Ectodermal cell (in vitro differentiated cells): ENCODE measurements at regions not wholly inside any gene's neighbourhood (a gene's known extent, or its start where the extent isn't known, plus 50 kb on each side); places are given as distances from the start of the nearest gene placed in this dataset.

ENCODE experiments used
- H3K27ac ChIP-seq: 2 replicates; pipeline ENCODE4 v1.7.0; 2013; ENCODE audit warnings: mild to moderate bottlenecking, low read depth, low read length; ENCODE audit not compliant: insufficient read depth, poor library complexity, severe bottlenecking
- H3K27me3 ChIP-seq: 2 replicates; pipeline ENCODE4 v1.7.0; 2013; ENCODE audit warnings: mild to moderate bottlenecking, low read length; ENCODE audit not compliant: insufficient read depth, control insufficient read depth, poor library complexity, severe bottlenecking
- H3K36me3 ChIP-seq: one replicate; pipeline ENCODE4 v1.7.0; 2013; ENCODE audit warnings: low read length; ENCODE audit not compliant: control insufficient read depth, insufficient read depth
- H3K4me1 ChIP-seq: one replicate; pipeline ENCODE4 v1.7.0; 2013; ENCODE audit warnings: low read length; ENCODE audit not compliant: control insufficient read depth, insufficient read depth
- H3K4me3 ChIP-seq: 2 replicates; pipeline ENCODE4 v1.7.0; 2013; ENCODE audit warnings: low read depth, low read length, control low read depth; ENCODE audit not compliant: insufficient read depth
- H3K9me3 ChIP-seq: 2 replicates; pipeline ENCODE4 v1.7.0; 2013; ENCODE audit warnings: mild to moderate bottlenecking, low read length, moderate library complexity; ENCODE audit not compliant: control insufficient read depth
- WGBS, 2 experiments: methylation state at CpG; one replicate each; pipeline ENCODE4 v1.1.7; 2013; ENCODE audit warnings: missing lambda C conversion rate in 2 of 2; 5-methylcytosine and 5-hydroxymethylcytosine counted together

DNA sequence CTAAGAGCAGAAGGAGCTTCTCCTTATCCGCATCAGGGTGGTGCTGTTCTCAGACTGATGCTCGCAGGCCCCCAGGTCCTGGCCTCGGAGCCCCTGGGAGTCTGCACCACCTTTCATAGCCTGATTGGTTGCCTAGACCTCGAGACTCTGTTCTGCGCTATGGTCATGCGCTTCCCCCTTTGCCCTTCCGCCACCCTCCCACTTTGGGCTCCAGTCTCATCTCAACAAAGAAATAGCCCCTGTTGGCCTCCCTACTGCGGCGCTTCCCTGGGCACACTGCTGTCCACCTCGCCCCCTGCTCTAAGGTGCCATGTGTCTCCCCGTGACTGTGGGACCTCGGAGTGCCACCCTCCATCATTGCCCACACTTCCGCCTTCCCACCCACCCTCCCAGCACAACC lies 102.9 kb upstream of the TWIST2 start:
- Histone ChIP-seq H3K27me3 (no peaks in the 10 kb centered on the region), H3K9me3 (no peaks in the 10 kb centered on the region), H3K27ac (no peak overlapping the region), H3K4me1 (no peaks in the 10 kb centered on the region), H3K36me3 (no peaks in the 10 kb centered on the region), H3K4me3 (no peak overlapping the region)
- 95 to 96% methylated on average over 13 of the region's 13 CpGs for WGBS, 2 experiments

DNA sequence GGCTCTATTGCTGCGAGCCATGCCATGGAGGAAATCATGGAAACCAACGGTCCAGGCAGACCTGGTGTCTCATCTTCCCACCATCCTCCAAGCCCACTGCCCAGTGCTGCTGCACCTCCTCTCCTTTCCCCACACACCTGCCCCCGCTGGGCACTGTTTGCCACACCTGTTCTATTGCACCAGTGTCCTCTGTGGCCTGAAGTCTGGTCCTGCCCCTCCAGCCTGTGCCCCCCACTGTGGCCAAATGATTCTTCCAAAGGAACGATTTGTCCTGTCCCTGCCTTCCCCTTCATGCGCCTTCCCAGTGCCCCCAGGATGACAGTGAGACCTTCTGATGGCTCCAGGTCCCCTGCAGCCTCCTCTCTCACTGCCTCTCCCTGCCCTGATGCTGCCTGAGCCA lies 101.9 kb upstream of the TWIST2 start:
- Histone ChIP-seq H3K4me1 (no peaks in the 10 kb centered on the region), H3K9me3 (no peaks in the 10 kb centered on the region), H3K27me3 (no peaks in the 10 kb centered on the region), H3K27ac (no peak overlapping the region), H3K36me3 (no peaks in the 10 kb centered on the region), H3K4me3 (no peak overlapping the region)
- WGBS, 2 experiments = 86 to 88% methylated on average over 5 of the region's 5 CpGs

DNA sequence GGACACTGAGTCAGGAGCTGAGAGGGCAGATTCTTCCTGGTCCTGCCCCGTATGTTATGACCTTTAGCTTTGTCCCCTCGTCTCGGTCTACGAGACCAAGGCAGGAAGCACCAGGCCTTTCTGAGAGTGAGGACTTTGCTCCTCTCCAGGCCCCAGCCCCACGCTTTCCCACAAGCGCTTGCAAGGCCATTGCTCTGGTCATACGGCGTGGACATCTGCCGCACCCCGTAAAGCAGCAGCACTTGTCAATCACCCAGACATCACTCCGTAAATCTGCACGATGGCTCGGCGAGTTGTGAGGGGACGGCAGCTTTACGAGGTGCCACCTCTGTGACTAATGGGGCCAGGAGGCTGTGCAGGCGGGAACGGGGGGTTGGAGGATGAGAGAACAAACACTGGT lies 100.8 kb upstream of the TWIST2 start:
- H3K4me3 ChIP-seq = no peak overlapping the region
- WGBS, 2 experiments = 95 to 97% methylated on average over 18 of the region's 18 CpGs
- H3K27me3 ChIP-seq = no peaks in the 10 kb centered on the region
- no peaks in the 10 kb centered on the region for H3K36me3 ChIP-seq
- H3K27ac ChIP-seq = no peak overlapping the region
- H3K9me3 ChIP-seq = no peaks in the 10 kb centered on the region
- H3K4me1 ChIP-seq = no peaks in the 10 kb centered on the region

DNA sequence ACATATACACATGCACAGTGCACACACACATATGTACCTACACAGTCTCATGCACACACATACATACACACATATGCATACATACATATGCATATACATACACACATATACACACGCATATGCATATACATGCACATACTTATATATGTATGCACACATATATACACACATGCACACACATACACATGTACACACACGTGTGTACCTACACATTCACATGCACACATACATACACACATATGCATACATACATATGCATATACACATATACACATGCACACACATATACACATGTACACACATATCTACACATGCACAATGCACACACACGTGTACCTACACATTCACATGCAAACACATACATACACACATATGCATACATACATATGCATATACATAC lies 100.3 kb upstream of the TWIST2 start:
- Histone ChIP-seq H3K27ac (no peak overlapping the region), H3K4me3 (no peak overlapping the region), H3K9me3 (no peaks in the 10 kb centered on the region), H3K4me1 (no peaks in the 10 kb centered on the region), H3K27me3 (no peaks in the 10 kb centered on the region), H3K36me3 (no peaks in the 10 kb centered on the region)
- 84 to 86% methylated on average over 3 of the region's 3 CpGs for WGBS, 2 experiments

DNA sequence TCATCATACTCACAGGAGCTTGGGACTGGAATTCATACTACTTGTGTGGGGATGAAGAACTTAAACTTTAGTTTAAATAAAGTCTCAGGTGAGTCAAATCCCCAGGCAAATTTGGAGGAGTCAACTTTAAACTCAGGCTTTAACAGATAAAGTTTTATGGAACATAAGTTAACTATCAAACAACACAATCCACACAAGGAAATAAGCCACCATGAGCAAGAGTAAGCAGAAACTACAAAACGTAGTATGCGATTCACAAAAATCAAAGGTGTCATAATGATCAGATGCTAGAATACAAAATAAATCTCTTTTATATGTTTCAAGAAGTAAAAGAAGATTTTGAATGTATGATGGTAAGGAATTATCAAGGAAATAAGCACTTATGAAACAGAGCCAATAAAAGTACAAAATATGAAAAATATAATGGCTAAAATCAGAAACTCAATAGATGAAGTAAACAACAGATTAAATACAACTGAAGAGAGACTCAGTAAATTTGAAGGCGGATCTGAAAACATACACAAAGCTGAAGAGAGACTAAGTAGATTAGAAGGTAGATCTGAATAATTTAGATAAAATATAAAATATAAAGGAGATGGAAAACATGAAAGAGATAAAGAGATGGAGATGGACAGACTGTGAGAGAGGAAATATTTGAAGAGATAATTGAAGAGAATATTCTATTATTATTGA lies 97.5 kb upstream of the TWIST2 start:
- H3K4me3 ChIP-seq = no peak overlapping the region
- no peaks in the 10 kb centered on the region for H3K4me1 ChIP-seq
- no peaks in the 10 kb centered on the region for H3K27me3 ChIP-seq
- H3K36me3 ChIP-seq = no peaks in the 10 kb centered on the region
- H3K27ac ChIP-seq = no peak overlapping the region
- 100% methylated on average over 2 of the region's 3 CpGs; no CpG with 5 or more reads in 1 of the 2 experiments for WGBS, 2 experiments
- H3K9me3 ChIP-seq = no peaks in the 10 kb centered on the region

DNA sequence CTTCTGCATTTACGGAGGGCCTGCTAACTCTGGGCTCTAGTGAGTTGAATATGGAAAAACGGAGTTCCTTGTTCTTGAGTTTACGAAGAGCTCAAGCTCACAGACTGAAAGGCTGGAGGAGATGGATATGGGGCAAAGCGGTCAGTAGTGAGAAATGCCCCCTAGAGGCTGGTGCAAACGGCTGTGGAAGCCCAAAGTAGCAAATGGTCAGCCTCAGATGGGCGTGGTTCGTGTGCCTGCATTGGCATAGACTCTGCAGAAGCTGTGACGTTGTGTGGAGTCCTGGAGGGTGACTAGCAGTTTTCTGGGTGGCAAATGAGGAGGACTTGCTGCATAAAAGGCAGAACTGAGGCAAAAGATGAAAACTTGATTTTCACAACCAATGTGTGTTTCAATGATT lies 93.6 kb upstream of the TWIST2 start:
- no peaks in the 10 kb centered on the region for H3K36me3 ChIP-seq
- no peak overlapping the region for H3K4me3 ChIP-seq
- no peaks in the 10 kb centered on the region for H3K4me1 ChIP-seq
- H3K27me3 ChIP-seq = no peaks in the 10 kb centered on the region
- H3K9me3 ChIP-seq = no peaks in the 10 kb centered on the region
- H3K27ac ChIP-seq = no peak overlapping the region
- WGBS, 2 experiments = 78 to 84% methylated on average over 8 of the region's 8 CpGs

DNA sequence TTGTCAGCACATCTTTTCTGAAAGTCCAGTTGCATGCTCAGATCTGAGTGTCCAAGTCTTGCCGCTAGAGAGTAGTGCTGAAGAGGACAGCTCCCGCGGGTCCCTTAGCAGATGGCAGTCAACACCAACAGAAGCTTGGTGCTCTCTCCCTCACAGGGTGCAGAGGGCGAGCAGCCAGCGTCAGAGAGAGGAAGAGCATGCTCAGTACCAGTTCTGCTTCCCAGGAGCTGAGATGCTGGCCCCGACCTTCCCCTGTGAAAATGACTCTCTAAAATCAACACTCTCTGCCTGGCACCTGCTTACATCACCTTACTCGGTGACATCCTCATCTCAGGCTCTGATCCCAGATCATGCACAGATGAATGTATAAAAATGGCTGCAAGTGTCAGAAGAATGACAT lies 86.0 kb upstream of the TWIST2 start:
- 23 to 27% methylated on average over 7 of the region's 7 CpGs for WGBS, 2 experiments
- H3K27me3 ChIP-seq = peaks cover 16% of the 10 kb centered on the region
- no peak overlapping the region for H3K27ac ChIP-seq

DNA sequence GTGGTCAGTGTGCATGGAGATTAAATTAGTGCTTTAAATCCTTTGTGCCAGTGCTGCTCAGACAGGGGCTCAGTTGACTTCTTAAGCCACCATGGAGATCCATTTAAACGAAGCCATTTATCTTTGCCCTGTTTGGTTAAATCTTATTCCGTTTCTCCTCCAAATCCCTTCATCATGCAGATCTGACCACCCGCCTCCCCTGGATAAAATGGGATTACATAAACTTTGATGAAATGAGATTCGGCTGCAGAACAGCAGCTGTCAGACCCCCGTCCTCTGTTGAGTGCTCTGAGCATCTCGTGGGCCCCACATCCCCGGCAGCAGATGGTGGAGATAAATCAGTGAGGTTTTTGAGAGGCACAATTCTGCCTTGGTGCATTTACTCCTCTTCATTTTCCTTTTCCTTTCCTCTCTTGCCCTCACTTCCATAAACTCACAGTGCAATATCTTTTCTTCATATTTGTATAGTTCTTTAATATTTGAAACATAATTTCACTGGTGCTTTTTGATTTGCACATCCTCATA lies 84.4 kb upstream of the TWIST2 start:
- no peaks in the 10 kb centered on the region for H3K9me3 ChIP-seq
- WGBS, 2 experiments = 49 to 63% methylated on average over 6 to 7 of the region's 7 CpGs
- H3K4me1 ChIP-seq = peaks cover 7% of the 10 kb centered on the region
- H3K27ac ChIP-seq = no peak overlapping the region
- H3K36me3 ChIP-seq = no peaks in the 10 kb centered on the region
- no peak overlapping the region for H3K4me3 ChIP-seq
- H3K27me3 ChIP-seq = peaks cover 26% of the 10 kb centered on the region

More for the DNA sequence above, 86.0 kb upstream of the TWIST2 start:
- H3K4me3 ChIP-seq = no peak overlapping the region
- H3K4me1 ChIP-seq = peaks cover 7% of the 10 kb centered on the region
- H3K9me3 ChIP-seq = no peaks in the 10 kb centered on the region
- no peaks in the 10 kb centered on the region for H3K36me3 ChIP-seq

DNA sequence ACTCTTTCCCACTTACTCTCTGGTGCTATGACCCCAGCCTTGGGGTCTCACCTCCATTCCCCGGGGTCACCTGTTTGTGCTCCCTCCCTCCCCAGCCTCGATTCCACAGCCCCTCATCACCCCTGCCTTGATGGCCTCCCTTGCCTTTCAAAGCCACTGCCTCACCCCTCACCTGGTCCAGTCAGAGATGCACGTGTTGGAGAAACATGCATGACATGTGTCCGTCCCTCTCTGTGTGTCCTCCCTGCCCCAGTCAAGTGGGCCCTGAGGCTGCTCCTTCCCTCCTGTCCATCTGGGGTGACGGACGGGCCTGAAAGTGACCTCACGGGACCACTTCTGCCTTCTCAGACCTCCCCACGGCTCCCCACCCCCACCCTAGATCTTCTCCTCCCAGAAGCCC lies 82.3 kb upstream of the TWIST2 start:
- H3K27ac ChIP-seq = no peak overlapping the region
- 85% methylated on average over 8 of the region's 8 CpGs for WGBS, 2 experiments
- no peaks in the 10 kb centered on the region for H3K9me3 ChIP-seq
- no peaks in the 10 kb centered on the region for H3K36me3 ChIP-seq
- peaks cover 29% of the 10 kb centered on the region for H3K27me3 ChIP-seq
- H3K4me1 ChIP-seq = peaks cover 7% of the 10 kb centered on the region
- H3K4me3 ChIP-seq = no peak overlapping the region

DNA sequence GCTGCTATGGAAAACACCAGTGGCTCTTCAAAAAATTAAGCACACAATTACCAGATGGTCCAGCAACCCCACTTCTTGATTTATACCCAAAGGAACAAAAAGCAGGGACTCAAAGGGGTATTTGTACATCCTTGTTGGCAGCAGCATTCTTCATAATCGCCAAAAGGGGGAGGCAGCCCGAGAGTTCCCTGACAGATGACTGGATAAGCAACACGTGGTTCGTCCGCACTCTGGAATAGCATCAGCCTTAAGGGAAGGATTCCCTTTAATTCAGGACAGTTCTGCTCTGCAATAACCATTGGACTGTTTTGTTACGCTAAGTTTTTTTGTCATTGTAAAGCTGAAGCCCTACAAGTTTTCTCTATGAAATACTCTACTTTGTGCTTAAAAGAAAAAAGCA lies 76.7 kb upstream of the TWIST2 start:
- H3K4me1 ChIP-seq = peaks cover 4% of the 10 kb centered on the region
- no peaks in the 10 kb centered on the region for H3K36me3 ChIP-seq
- H3K27me3 ChIP-seq = peaks cover 22% of the 10 kb centered on the region
- H3K4me3 ChIP-seq = no peak overlapping the region
- H3K9me3 ChIP-seq = no peaks in the 10 kb centered on the region
- WGBS, 2 experiments = 50 to 52% methylated on average over 6 of the region's 6 CpGs
- H3K27ac ChIP-seq = no peak overlapping the region
